Natural killer cell (primary cell): ENCODE measurements at regions not wholly inside any gene's neighbourhood (a gene's known extent, or its start where the extent isn't known, plus 50 kb on each side); places are given as distances from the start of the nearest gene placed in this dataset.

Experiments
- ATAC-seq, 3 donors: fragments of 150-1000 bp in 2 of 3; fragments of 200-7000 bp in 1 of 3; cut with Tn5 transposase; 1 replicate in 1 of 3; 2 replicates in 2 of 3; pipeline ENCODE4 v1.10.0; 2021; ENCODE audit warnings: mild to moderate bottlenecking in 2 of 3, moderate library complexity in 2 of 3
- DNase-seq, 2 donors: peaks; one replicate each; pipeline versions ENCODE4 v3.0.0 to v3.0.0-alpha.2; 2013 to 2021; ENCODE audit warnings: mixed read lengths in 1 of 2
- H3K27ac ChIP-seq: one replicate; pipeline ENCODE4 v1.5.1; 2013; ENCODE audit warnings: mild to moderate bottlenecking, low read length
- H3K27me3 ChIP-seq: one replicate; pipeline ENCODE4 v1.6.1; 2013; ENCODE audit warnings: low read length; ENCODE audit not compliant: control insufficient read depth, insufficient read depth
- H3K36me3 ChIP-seq: one replicate; pipeline ENCODE4 v1.6.1; 2013; ENCODE audit warnings: low read length; ENCODE audit not compliant: control insufficient read depth, insufficient read depth
- H3K4me1 ChIP-seq: one replicate; pipeline ENCODE4 v1.6.1; 2013; ENCODE audit warnings: low read length; ENCODE audit not compliant: control insufficient read depth, insufficient read depth
- H3K4me3 ChIP-seq: one replicate; pipeline ENCODE4 v1.5.1; 2013; ENCODE audit warnings: low read length
- H3K9me3 ChIP-seq: one replicate; pipeline ENCODE4 v1.6.1; 2013; ENCODE audit warnings: low read length; ENCODE audit not compliant: control insufficient read depth, insufficient read depth
- H3K27ac Mint-ChIP-seq, 2 donors: one replicate each; pipeline ENCODE4 v1.8.0; 2022; ENCODE audit warnings: mild to moderate bottlenecking in 2 of 2, mixed read lengths in 2 of 2, moderate library complexity in 1 of 2
- H3K27me3 Mint-ChIP-seq, 2 donors: one replicate each; pipeline ENCODE4 v1.8.0; 2022; ENCODE audit warnings: low read depth in 2 of 2, mixed read lengths in 2 of 2
- H3K36me3 Mint-ChIP-seq: one replicate; pipeline ENCODE4 v1.8.0; 2022; ENCODE audit warnings: mixed read lengths
- H3K4me1 Mint-ChIP-seq, 2 donors: one replicate each; pipeline ENCODE4 v1.8.0; 2022; ENCODE audit warnings: mixed read lengths in 2 of 2
- H3K4me3 Mint-ChIP-seq: one replicate; pipeline ENCODE4 v1.8.0; 2022; ENCODE audit warnings: mild to moderate bottlenecking, moderate library complexity, mixed read lengths
- H3K9me3 Mint-ChIP-seq, 2 donors: one replicate each; pipeline ENCODE4 v1.8.0; 2022; ENCODE audit warnings: mixed read lengths in 2 of 2
- WGBS: methylation state at CpG from one replicate; pipeline ENCODE4 v1.1.7; 2013; ENCODE audit warnings: missing lambda C conversion rate; ENCODE audit not compliant: insufficient coverage; 5-methylcytosine and 5-hydroxymethylcytosine counted together
- intact Hi-C: fragments of 100-400 bp; cut with micrococcal nuclease; formaldehyde crosslinking; loops from one replicate; pipeline ENCODE4 v1.14.2; 2022
- TF ChIP-seq, protein P1 (sequence below): fragments of 200-600 bp; IDR thresholded peaks from one replicate; pipeline ENCODE4 v1.8.0; 2022; ENCODE audit warnings: antibody characterized with exemption

DNA sequence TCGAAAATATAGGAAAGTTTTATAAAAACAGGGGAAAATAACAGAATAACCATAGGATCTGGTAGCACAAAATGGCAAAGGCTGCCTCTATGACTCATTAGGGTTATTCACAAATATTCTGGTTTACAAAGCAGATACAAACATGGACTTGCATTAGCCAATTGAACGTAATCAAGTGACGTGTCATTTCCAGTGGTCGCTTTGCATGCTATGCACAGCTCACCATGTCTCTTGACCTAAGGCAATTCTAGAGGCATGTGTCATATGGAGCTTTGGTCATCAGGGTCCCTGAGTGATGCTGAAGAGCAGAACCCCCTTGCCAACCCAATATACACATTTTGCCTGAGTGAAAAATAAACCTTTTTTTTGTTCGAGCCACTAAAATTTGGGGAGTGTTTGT is 158.8 kb downstream of the TMEM161B start:
- H3K9me3 ChIP-seq, result no peaks in the 10 kb centered on the region
- Mint-ChIP-seq H3K36me3 (no peaks in the 10 kb centered on the region), H3K9me3 (no peaks in the 10 kb centered on the region), H3K4me3 (no peak overlapping the region), H3K4me1 (no peaks in the 10 kb centered on the region), H3K27ac (no peak overlapping the region), H3K27me3 (peaks cover 1 to 5% of the 10 kb centered on the region in 2 donors)
- 83% methylated on average over 5 of the region's 5 CpGs for WGBS
- H3K4me3 ChIP-seq, result no peak overlapping the region
- H3K27ac ChIP-seq, result no peak overlapping the region
- no peaks in the 10 kb centered on the region for H3K36me3 ChIP-seq
- TF ChIP-seq, protein P1, sequence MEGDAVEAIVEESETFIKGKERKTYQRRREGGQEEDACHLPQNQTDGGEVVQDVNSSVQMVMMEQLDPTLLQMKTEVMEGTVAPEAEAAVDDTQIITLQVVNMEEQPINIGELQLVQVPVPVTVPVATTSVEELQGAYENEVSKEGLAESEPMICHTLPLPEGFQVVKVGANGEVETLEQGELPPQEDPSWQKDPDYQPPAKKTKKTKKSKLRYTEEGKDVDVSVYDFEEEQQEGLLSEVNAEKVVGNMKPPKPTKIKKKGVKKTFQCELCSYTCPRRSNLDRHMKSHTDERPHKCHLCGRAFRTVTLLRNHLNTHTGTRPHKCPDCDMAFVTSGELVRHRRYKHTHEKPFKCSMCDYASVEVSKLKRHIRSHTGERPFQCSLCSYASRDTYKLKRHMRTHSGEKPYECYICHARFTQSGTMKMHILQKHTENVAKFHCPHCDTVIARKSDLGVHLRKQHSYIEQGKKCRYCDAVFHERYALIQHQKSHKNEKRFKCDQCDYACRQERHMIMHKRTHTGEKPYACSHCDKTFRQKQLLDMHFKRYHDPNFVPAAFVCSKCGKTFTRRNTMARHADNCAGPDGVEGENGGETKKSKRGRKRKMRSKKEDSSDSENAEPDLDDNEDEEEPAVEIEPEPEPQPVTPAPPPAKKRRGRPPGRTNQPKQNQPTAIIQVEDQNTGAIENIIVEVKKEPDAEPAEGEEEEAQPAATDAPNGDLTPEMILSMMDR, result no peak
- ATAC-seq, result no peak
- no peaks in the 10 kb centered on the region for H3K4me1 ChIP-seq
- H3K27me3 ChIP-seq, result no peaks in the 10 kb centered on the region
- intact Hi-C loops, result no loop called here
- no peak for DNase-seq

DNA sequence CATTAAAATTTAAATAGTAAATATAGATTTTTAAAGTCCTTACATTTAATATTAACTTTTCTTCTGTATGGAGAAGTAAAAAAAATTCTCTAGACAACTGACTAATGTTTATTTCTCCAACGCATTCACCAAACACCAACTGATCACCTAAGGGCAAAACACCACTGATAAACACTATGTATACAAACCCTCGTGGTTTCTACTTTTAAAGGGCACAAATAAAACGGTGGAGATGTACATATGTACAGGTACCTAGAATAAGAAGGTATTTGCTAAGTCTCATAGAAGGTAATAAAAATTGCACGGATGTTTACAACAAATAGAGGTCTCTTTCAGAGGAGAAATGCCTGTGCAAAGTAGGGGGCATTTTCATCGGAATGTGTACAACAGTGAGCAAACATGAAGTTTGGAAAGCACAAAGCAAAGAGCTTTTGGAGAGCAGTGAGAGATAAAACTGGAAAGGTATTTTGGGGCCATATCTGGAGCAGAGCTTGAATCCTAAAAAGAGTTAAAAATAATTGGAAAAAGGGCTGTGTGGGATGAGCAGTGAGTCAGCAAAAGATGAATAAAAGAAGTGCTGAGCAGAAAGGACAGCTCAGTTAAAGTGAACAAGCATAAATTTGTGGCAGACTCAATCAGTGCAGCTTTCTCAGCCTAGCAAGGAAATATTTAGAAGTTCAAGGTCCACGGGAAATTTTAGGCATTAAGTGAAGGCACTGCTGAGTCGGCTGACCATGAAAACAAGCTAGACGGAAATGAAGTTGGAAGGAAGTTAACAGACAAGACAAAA is 160.0 kb downstream of the TMEM161B start:
- H3K4me3 ChIP-seq, result no peak overlapping the region
- H3K36me3 ChIP-seq, result no peaks in the 10 kb centered on the region
- no peak for DNase-seq
- H3K36me3 Mint-ChIP-seq, result no peaks in the 10 kb centered on the region
- WGBS, result 92% methylated on average over 8 of the region's 8 CpGs
- no peaks in the 10 kb centered on the region for H3K9me3 Mint-ChIP-seq
- H3K27me3 ChIP-seq, result no peaks in the 10 kb centered on the region
- H3K4me1 Mint-ChIP-seq, result no peaks in the 10 kb centered on the region
- TF ChIP-seq, protein P1, result no peak
- no peak overlapping the region for H3K4me3 Mint-ChIP-seq
- no peak overlapping the region for H3K27ac ChIP-seq
- intact Hi-C loops, result no loop called here
- ATAC-seq, result no peak
- no peaks in the 10 kb centered on the region for H3K4me1 ChIP-seq
- peaks cover 0 to 4% of the 10 kb centered on the region in 2 donors for H3K27me3 Mint-ChIP-seq
- H3K9me3 ChIP-seq, result no peaks in the 10 kb centered on the region
- no peak overlapping the region for H3K27ac Mint-ChIP-seq

DNA sequence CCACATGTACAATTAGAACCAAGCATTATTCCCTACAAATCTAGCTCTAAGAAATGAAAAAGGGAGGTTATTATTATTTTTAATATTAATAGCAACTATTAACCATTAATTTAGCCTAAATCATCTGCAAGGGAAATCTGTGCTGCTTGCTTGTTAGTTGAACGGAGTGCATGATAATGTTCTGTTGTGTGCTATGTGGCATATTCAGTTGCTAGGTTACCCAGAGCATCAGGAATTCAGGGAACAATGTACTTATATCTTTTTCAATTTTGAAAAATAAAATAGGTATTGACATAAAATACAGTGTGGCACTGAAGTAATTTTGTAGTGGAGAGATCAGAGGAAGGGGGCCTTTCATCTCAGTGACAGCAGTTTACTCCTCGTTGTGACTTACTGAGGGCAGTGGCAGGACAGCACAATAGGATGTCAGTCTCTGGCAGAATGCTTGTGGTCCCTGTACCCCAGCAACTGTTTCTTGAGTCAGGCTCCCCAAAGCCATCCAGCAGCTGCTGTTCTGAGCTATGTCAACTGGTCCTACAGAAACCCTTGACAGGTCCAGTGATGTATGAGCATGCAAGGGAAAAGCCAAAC is 173.6 kb downstream of the TMEM161B start:
- DNase-seq, result no peak
- no peak for ATAC-seq
- H3K4me1 Mint-ChIP-seq, result no peaks in the 10 kb centered on the region
- H3K4me3 Mint-ChIP-seq, result no peak overlapping the region
- Histone ChIP-seq H3K9me3 (no peaks in the 10 kb centered on the region), H3K4me1 (no peaks in the 10 kb centered on the region), H3K27me3 (no peaks in the 10 kb centered on the region), H3K4me3 (no peak overlapping the region), H3K36me3 (no peaks in the 10 kb centered on the region), H3K27ac (no peak overlapping the region)
- TF ChIP-seq, protein P1, result no peak
- no peaks in the 10 kb centered on the region for H3K9me3 Mint-ChIP-seq
- peaks cover 6 to 21% of the 10 kb centered on the region in 2 donors for H3K27me3 Mint-ChIP-seq
- intact Hi-C loops, result no loop called here
- WGBS, result 56% methylated on average over 2 of the region's 2 CpGs
- H3K27ac Mint-ChIP-seq, result no peak overlapping the region
- H3K36me3 Mint-ChIP-seq, result no peaks in the 10 kb centered on the region
